Tibial artery (tissue), 4 donors: ENCODE measurements at regions not wholly inside any gene's neighbourhood (a gene's known extent, or its start where the extent isn't known, plus 50 kb on each side); places are given as distances from the start of the nearest gene placed in this dataset.

Experiments
- DNase-seq, 2 donors: peaks; one replicate each; pipeline ENCODE4 v3.0.0-alpha.2; 2019
- H3K27ac ChIP-seq, 2 donors: fragments of 200-600 bp; sonication (generic) in 1 of 2; 1 replicate in 1 of 2; 2 replicates in 1 of 2; pipeline ENCODE4 v1.5.1; 2018 to 2019; ENCODE audit warnings: mild to moderate bottlenecking in 1 of 2
- H3K27me3 ChIP-seq, 2 donors: fragments of 200-600 bp; sonication (generic) in 1 of 2; one replicate each; pipeline versions ENCODE4 v1.5.1 to v1.6.0; 2016 to 2019
- H3K36me3 ChIP-seq, 3 donors: fragments of 200-600 bp; sonication (generic) in 2 of 3; one replicate each; pipeline ENCODE4 v1.5.1; 2016 to 2019; ENCODE audit warnings: mild to moderate bottlenecking in 2 of 3
- H3K4me1 ChIP-seq, 4 donors: fragments of 200-600 bp; sonication (generic) in 2 of 4; 1 replicate in 3 of 4; 2 replicates in 1 of 4; pipeline ENCODE4 v1.5.1; 2016 to 2019
- H3K4me3 ChIP-seq, 2 donors: fragments of 200-600 bp; sonication (generic) in 1 of 2; 1 replicate in 1 of 2; 2 replicates in 1 of 2; pipeline ENCODE4 v1.5.1; 2018 to 2019; ENCODE audit warnings: mild to moderate bottlenecking in 2 of 2
- H3K9me3 ChIP-seq, 3 donors: fragments of 200-600 bp; sonication (generic) in 1 of 3; one replicate each; pipeline ENCODE4 v1.5.1; 2016 to 2019
- CTCF ChIP-seq, 2 experiments: fragments of 200-600 bp in 1 of 2; fragments of 450-650 bp in 1 of 2; IDR thresholded peaks; one replicate each; pipeline ENCODE4 v1.5.1; 2017 to 2019; ENCODE audit warnings: antibody characterized with exemption in 2 of 2, mild to moderate bottlenecking in 1 of 2, moderate library complexity in 1 of 2
- intact Hi-C: fragments of 100-400 bp; cut with DNase I; formaldehyde crosslinking; loops from one replicate; pipeline ENCODE4 v1.15.0; 2023; ENCODE audit warnings: low total_unique reads

- TF ChIP-seq CTCF (IDR thresholded peaks at IDR 0.05) = no peak
- intact Hi-C loops = no loop called here
- DNase-seq = no peak
Measured at GRCh38 chr12:42981379-42981778, 391.8 kb upstream of the PRICKLE1 start.

GRCh38 chr12:42980441-42980840 is 390.9 kb upstream of the PRICKLE1 start:
- intact Hi-C loops = no loop called here
- TF ChIP-seq CTCF (IDR thresholded peaks at IDR 0.05) = no peak
- Histone ChIP-seq H3K27me3 (no peaks in the 10 kb centered on the region), H3K4me1 (no peaks in the 10 kb centered on the region), H3K9me3 (no peaks in the 10 kb centered on the region), H3K36me3 (no peaks in the 10 kb centered on the region), H3K4me3 (no peak overlapping the region), H3K27ac (no peak overlapping the region)
- no peak for DNase-seq

More at GRCh38 chr12:42981379-42981778, 391.8 kb upstream of the PRICKLE1 start:
- H3K27me3 ChIP-seq = no peaks in the 10 kb centered on the region
- no peaks in the 10 kb centered on the region for H3K4me1 ChIP-seq
- no peak overlapping the region for H3K27ac ChIP-seq
- no peak overlapping the region for H3K4me3 ChIP-seq
- H3K36me3 ChIP-seq = no peaks in the 10 kb centered on the region
- H3K9me3 ChIP-seq = no peaks in the 10 kb centered on the region

- intact Hi-C loops = no loop called here
Measured at GRCh38 chr12:42979746-42980145, 390.2 kb upstream of the PRICKLE1 start.

GRCh38 chr12:42978708-42979107 is 389.2 kb upstream of the PRICKLE1 start:
- intact Hi-C loops = no loop called here
- DNase-seq = no peak
- H3K27ac ChIP-seq = no peak overlapping the region
- no peaks in the 10 kb centered on the region for H3K27me3 ChIP-seq
- no peaks in the 10 kb centered on the region for H3K36me3 ChIP-seq
- TF ChIP-seq CTCF (IDR thresholded peaks at IDR 0.05) = no peak
- H3K4me1 ChIP-seq = no peaks in the 10 kb centered on the region
- no peak overlapping the region for H3K4me3 ChIP-seq
- H3K9me3 ChIP-seq = no peaks in the 10 kb centered on the region

More at GRCh38 chr12:42979746-42980145, 390.2 kb upstream of the PRICKLE1 start:
- Histone ChIP-seq H3K27ac (no peak overlapping the region), H3K4me3 (no peak overlapping the region), H3K9me3 (no peaks in the 10 kb centered on the region), H3K4me1 (no peaks in the 10 kb centered on the region), H3K36me3 (no peaks in the 10 kb centered on the region), H3K27me3 (no peaks in the 10 kb centered on the region)
- no peak for TF ChIP-seq CTCF (IDR thresholded peaks at IDR 0.05)
- DNase-seq = no peak

- no peak for DNase-seq
- no peak overlapping the region for H3K4me3 ChIP-seq
- no peaks in the 10 kb centered on the region for H3K36me3 ChIP-seq
- no peak for TF ChIP-seq CTCF (IDR thresholded peaks at IDR 0.05)
- no peaks in the 10 kb centered on the region for H3K9me3 ChIP-seq
- no peaks in the 10 kb centered on the region for H3K27me3 ChIP-seq
- intact Hi-C loops = no loop called here
- H3K27ac ChIP-seq = no peak overlapping the region
- H3K4me1 ChIP-seq = no peaks in the 10 kb centered on the region
Measured at GRCh38 chr12:42977451-42978230, 388.1 kb upstream of the PRICKLE1 start.
